ENCODE measurements at regions not wholly inside any gene's neighbourhood (a gene's known extent, or its start where the extent isn't known, plus 50 kb on each side); places are given as distances from the start of the nearest gene placed in this dataset.
"Not testable (repeated sequence)": the region's sequence is repeated elsewhere in the genome, so short reads cannot be mapped to it uniquely, and the experiment has no call there.

GRCh38 chr1:198935306-198935921 lies 296.6 kb downstream of the PTPRC start:
- peak; percentile 59 for DNase-seq

- DNase-seq: no peak
Measured at GRCh38 chr1:198936371-198937083, 297.7 kb downstream of the PTPRC start.

GRCh38 chr1:198937231-198938031 lies 298.6 kb downstream of the PTPRC start:
- DNase-seq: peak; percentile 37

- no peak for DNase-seq
Measured at GRCh38 chr1:198939286-198939685, 300.4 kb downstream of the PTPRC start.

GRCh38 chr1:198939956-198940355 lies 301.1 kb downstream of the PTPRC start:
- no peak for DNase-seq

GRCh38 chr1:198942466-198942865 lies 303.6 kb downstream of the PTPRC start:
- no peak for DNase-seq

GRCh38 chr1:198943484-198944187 lies 304.8 kb downstream of the PTPRC start:
- no peak for DNase-seq

GRCh38 chr1:198947456-198947855 lies 308.6 kb downstream of the PTPRC start:
- DNase-seq: no peak

- DNase-seq: no peak
Measured at GRCh38 chr1:198948895-198949659, 310.2 kb downstream of the PTPRC start.

- DNase-seq: no peak
Measured at GRCh38 chr1:198950036-198950435, 311.2 kb downstream of the PTPRC start.

GRCh38 chr1:198955085-198955484 lies 316.2 kb downstream of the PTPRC start:
- DNase-seq: no peak

- DNase-seq: no peak
Measured at GRCh38 chr1:198957044-198957443, 318.2 kb downstream of the PTPRC start.

- DNase-seq: no peak
Measured at GRCh38 chr1:198959032-198959431, 320.2 kb downstream of the PTPRC start.

- no peak for DNase-seq
Measured at GRCh38 chr1:198959676-198960075, 320.8 kb downstream of the PTPRC start.

- not testable (repeated sequence) for DNase-seq
Measured at GRCh38 chr1:198963796-198964195, 325.0 kb downstream of the PTPRC start.

- no peak for DNase-seq
Measured at GRCh38 chr1:198966519-198966918, 327.7 kb downstream of the PTPRC start.

GRCh38 chr1:198967566-198967965 lies 328.7 kb downstream of the PTPRC start:
- no peak for DNase-seq

- no peak for DNase-seq
Measured at GRCh38 chr1:198968866-198969265, 330.0 kb downstream of the PTPRC start.

- no peak for DNase-seq
Measured at GRCh38 chr1:198969981-198970380, 331.1 kb downstream of the PTPRC start.

GRCh38 chr1:198970916-198971315 lies 332.1 kb downstream of the PTPRC start:
- DNase-seq: no peak

- DNase-seq: no peak
Measured at GRCh38 chr1:198977909-198978308, 339.1 kb downstream of the PTPRC start.

- no peak for DNase-seq
Measured at GRCh38 chr1:198978523-198978922, 339.7 kb downstream of the PTPRC start.

All from NCI-H2107 (cell line).